ENCODE measurements at regions not wholly inside any gene's neighbourhood (a gene's known extent, or its start where the extent isn't known, plus 50 kb on each side); places are given as distances from the start of the nearest gene placed in this dataset.

DNA sequence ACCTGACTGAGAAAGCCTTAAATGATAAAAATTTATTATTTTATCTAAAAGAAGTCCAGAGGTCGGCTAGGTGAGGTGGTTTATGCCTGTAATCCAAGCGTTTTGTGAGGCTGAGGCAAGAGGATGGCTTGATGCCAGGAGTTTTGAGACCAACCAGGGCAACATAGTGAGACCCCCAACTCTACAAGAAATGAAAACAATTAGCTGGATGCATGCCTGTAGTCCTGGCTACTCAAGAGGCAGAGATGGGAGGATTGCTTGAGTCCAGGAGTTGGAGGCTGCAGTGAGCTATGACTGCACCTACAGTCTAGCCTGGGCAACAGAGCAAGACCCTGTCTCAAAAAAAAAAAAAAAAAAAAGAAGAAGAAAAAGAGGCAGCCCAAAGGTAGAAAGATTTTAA is 179.9 kb upstream of the KIF2A start:
- ATAC-seq = no peak
- TF ChIP-seq, protein P1, sequence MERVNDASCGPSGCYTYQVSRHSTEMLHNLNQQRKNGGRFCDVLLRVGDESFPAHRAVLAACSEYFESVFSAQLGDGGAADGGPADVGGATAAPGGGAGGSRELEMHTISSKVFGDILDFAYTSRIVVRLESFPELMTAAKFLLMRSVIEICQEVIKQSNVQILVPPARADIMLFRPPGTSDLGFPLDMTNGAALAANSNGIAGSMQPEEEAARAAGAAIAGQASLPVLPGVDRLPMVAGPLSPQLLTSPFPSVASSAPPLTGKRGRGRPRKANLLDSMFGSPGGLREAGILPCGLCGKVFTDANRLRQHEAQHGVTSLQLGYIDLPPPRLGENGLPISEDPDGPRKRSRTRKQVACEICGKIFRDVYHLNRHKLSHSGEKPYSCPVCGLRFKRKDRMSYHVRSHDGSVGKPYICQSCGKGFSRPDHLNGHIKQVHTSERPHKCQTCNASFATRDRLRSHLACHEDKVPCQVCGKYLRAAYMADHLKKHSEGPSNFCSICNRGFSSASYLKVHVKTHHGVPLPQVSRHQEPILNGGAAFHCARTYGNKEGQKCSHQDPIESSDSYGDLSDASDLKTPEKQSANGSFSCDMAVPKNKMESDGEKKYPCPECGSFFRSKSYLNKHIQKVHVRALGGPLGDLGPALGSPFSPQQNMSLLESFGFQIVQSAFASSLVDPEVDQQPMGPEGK (CRISPR knock-in tag; IDR thresholded peaks at IDR 0.05; ENCODE audit: borderline replicate concordance) = no peak
- TF ChIP-seq, protein P2, sequence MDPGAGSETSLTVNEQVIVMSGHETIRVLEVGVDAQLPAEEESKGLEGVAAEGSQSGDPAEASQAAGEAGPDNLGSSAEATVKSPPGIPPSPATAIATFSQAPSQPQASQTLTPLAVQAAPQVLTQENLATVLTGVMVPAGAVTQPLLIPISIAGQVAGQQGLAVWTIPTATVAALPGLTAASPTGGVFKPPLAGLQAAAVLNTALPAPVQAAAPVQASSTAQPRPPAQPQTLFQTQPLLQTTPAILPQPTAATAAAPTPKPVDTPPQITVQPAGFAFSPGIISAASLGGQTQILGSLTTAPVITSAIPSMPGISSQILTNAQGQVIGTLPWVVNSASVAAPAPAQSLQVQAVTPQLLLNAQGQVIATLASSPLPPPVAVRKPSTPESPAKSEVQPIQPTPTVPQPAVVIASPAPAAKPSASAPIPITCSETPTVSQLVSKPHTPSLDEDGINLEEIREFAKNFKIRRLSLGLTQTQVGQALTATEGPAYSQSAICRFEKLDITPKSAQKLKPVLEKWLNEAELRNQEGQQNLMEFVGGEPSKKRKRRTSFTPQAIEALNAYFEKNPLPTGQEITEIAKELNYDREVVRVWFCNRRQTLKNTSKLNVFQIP (CRISPR knock-in tag; IDR thresholded peaks at IDR 0.05; ENCODE audit: borderline replicate concordance, low read depth) = no peak
- TF ChIP-seq TCF4 (CRISPR knock-in tag; IDR thresholded peaks at IDR 0.05; ENCODE audit: borderline replicate concordance) = no peak
- no peak for TF ChIP-seq ARNTL (CRISPR knock-in tag; IDR thresholded peaks at IDR 0.05; ENCODE audit: borderline replicate concordance, low read depth)
- no peak for TF ChIP-seq PPARA (CRISPR knock-in tag; IDR thresholded peaks at IDR 0.05; ENCODE audit: borderline replicate concordance)
- no peak for TF ChIP-seq ZFP30 (CRISPR knock-in tag; IDR thresholded peaks at IDR 0.05)
- TF ChIP-seq TOX (CRISPR knock-in tag; IDR thresholded peaks at IDR 0.05; ENCODE audit: borderline replicate concordance) = no peak
- no peak for TF ChIP-seq ZNF70 (CRISPR knock-in tag; IDR thresholded peaks at IDR 0.05)
- TF ChIP-seq ZNF565 (CRISPR knock-in tag; conservative IDR thresholded peaks at IDR 0.05; ENCODE audit: low read depth) = no peak
- no peak for TF ChIP-seq BACH2 (CRISPR knock-in tag; IDR thresholded peaks at IDR 0.05; ENCODE audit: borderline replicate concordance)
- no peak for TF ChIP-seq OSR1 (CRISPR knock-in tag; IDR thresholded peaks at IDR 0.05)
- no peak for TF ChIP-seq SNAI2 (CRISPR knock-in tag; IDR thresholded peaks at IDR 0.05)
- TF ChIP-seq, protein P3, sequence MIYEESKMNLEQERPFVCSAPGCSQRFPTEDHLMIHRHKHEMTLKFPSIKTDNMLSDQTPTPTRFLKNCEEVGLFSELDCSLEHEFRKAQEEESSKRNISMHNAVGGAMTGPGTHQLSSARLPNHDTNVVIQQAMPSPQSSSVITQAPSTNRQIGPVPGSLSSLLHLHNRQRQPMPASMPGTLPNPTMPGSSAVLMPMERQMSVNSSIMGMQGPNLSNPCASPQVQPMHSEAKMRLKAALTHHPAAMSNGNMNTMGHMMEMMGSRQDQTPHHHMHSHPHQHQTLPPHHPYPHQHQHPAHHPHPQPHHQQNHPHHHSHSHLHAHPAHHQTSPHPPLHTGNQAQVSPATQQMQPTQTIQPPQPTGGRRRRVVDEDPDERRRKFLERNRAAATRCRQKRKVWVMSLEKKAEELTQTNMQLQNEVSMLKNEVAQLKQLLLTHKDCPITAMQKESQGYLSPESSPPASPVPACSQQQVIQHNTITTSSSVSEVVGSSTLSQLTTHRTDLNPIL (CRISPR knock-in tag; IDR thresholded peaks at IDR 0.05; ENCODE audit: low read depth) = no peak

DNA sequence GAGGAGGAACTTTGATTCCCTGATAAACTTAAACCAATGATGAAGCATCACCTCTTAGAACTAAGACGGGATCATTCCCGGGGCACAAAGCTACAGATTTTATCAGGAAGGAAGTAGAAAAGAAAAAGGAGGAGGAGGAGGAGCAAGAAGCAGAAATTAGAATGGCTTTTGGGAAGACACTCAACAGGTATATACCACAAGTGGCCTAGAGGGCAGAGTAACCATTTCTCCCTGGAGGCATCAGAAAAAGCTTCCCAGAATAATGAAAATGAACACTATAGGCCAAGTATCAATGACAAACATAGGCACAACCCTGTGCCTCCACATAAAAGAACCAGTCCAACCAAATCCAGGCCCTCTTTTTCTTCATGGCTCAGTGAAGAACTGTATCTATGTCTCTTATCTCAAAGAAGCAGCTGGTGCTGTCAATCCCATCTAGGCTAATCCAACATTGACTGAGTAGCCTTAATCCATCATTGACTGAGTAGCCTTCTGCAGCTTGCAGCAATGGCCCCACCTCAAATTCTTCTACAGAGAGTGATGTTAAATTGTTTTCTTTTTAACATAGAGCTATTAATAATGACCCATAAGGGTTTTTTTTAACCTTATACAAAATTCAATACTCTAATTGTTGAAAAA is 178.8 kb upstream of the KIF2A start:
- ATAC-seq = no peak
- no peak for TF ChIP-seq ZNF70 (CRISPR knock-in tag; IDR thresholded peaks at IDR 0.05)
- TF ChIP-seq, protein P4, sequence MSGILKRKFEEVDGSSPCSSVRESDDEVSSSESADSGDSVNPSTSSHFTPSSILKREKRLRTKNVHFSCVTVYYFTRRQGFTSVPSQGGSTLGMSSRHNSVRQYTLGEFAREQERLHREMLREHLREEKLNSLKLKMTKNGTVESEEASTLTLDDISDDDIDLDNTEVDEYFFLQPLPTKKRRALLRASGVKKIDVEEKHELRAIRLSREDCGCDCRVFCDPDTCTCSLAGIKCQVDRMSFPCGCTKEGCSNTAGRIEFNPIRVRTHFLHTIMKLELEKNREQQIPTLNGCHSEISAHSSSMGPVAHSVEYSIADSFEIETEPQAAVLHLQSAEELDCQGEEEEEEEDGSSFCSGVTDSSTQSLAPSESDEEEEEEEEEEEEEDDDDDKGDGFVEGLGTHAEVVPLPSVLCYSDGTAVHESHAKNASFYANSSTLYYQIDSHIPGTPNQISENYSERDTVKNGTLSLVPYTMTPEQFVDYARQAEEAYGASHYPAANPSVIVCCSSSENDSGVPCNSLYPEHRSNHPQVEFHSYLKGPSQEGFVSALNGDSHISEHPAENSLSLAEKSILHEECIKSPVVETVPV (CRISPR knock-in tag; IDR thresholded peaks at IDR 0.05) = no peak
- TF ChIP-seq TOX (CRISPR knock-in tag; IDR thresholded peaks at IDR 0.05; ENCODE audit: borderline replicate concordance) = no peak
- TF ChIP-seq, protein P5, sequence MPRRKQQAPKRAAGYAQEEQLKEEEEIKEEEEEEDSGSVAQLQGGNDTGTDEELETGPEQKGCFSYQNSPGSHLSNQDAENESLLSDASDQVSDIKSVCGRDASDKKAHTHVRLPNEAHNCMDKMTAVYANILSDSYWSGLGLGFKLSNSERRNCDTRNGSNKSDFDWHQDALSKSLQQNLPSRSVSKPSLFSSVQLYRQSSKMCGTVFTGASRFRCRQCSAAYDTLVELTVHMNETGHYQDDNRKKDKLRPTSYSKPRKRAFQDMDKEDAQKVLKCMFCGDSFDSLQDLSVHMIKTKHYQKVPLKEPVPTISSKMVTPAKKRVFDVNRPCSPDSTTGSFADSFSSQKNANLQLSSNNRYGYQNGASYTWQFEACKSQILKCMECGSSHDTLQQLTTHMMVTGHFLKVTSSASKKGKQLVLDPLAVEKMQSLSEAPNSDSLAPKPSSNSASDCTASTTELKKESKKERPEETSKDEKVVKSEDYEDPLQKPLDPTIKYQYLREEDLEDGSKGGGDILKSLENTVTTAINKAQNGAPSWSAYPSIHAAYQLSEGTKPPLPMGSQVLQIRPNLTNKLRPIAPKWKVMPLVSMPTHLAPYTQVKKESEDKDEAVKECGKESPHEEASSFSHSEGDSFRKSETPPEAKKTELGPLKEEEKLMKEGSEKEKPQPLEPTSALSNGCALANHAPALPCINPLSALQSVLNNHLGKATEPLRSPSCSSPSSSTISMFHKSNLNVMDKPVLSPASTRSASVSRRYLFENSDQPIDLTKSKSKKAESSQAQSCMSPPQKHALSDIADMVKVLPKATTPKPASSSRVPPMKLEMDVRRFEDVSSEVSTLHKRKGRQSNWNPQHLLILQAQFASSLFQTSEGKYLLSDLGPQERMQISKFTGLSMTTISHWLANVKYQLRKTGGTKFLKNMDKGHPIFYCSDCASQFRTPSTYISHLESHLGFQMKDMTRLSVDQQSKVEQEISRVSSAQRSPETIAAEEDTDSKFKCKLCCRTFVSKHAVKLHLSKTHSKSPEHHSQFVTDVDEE (CRISPR knock-in tag; IDR thresholded peaks at IDR 0.05) = no peak
- no peak for TF ChIP-seq ZFP30 (CRISPR knock-in tag; IDR thresholded peaks at IDR 0.05)
- no peak for TF ChIP-seq ISL1 (CRISPR knock-in tag; IDR thresholded peaks at IDR 0.05)
- no peak for TF ChIP-seq ESRRG (CRISPR knock-in tag; IDR thresholded peaks at IDR 0.05)
- TF ChIP-seq, protein P1 (CRISPR knock-in tag; IDR thresholded peaks at IDR 0.05; ENCODE audit: borderline replicate concordance) = no peak
- TF ChIP-seq RARB (CRISPR knock-in tag; IDR thresholded peaks at IDR 0.05) = no peak
- TF ChIP-seq ARNTL (CRISPR knock-in tag; IDR thresholded peaks at IDR 0.05; ENCODE audit: borderline replicate concordance, low read depth) = no peak
- TF ChIP-seq, protein P2 (CRISPR knock-in tag; IDR thresholded peaks at IDR 0.05; ENCODE audit: borderline replicate concordance, low read depth) = no peak
- no peak for TF ChIP-seq TCF4 (CRISPR knock-in tag; IDR thresholded peaks at IDR 0.05; ENCODE audit: borderline replicate concordance)
- TF ChIP-seq ZNF565 (CRISPR knock-in tag; conservative IDR thresholded peaks at IDR 0.05; ENCODE audit: low read depth) = no peak
- no peak for TF ChIP-seq CSDC2 (CRISPR knock-in tag; IDR thresholded peaks at IDR 0.05)
- TF ChIP-seq ZFP3 (CRISPR knock-in tag; IDR thresholded peaks at IDR 0.05) = no peak
